Lung (tissue), 11 donors: ENCODE measurements at regions not wholly inside any gene's neighbourhood (a gene's known extent, or its start where the extent isn't known, plus 50 kb on each side); places are given as distances from the start of the nearest gene placed in this dataset.

Experiments used
- ATAC-seq: fragments of 200-7000 bp; cut with Tn5 transposase; one replicate; pipeline ENCODE4 v1.9.1; 2020; ENCODE audit warnings: moderate number of reproducible peaks; ENCODE audit not compliant: insufficient read depth, low FRiP score
- DNase-seq, 3 donors: peaks; one replicate each; pipeline ENCODE4 v3.0.0-alpha.2; 2013 to 2017
- H3K27ac ChIP-seq, 2 donors: one replicate each; pipeline ENCODE4 v1.5.1; 2013; ENCODE audit warnings: mild to moderate bottlenecking in 2 of 2, moderate library complexity in 2 of 2, control low read depth in 1 of 2, inconsistent platforms in 1 of 2, low read depth in 1 of 2, low read length in 1 of 2
- H3K27me3 ChIP-seq, 3 donors: one replicate each; pipeline ENCODE4 v1.5.1; 2013; ENCODE audit warnings: low read length in 2 of 3; ENCODE audit not compliant: control insufficient read depth in 3 of 3, insufficient read depth in 3 of 3
- H3K36me3 ChIP-seq, 4 donors: one replicate each; pipeline ENCODE4 v1.5.1; 2013; ENCODE audit warnings: low read length in 4 of 4, mild to moderate bottlenecking in 1 of 4, moderate library complexity in 1 of 4; ENCODE audit not compliant: control insufficient read depth in 4 of 4, insufficient read depth in 4 of 4
- H3K4me1 ChIP-seq, 5 donors: one replicate each; pipeline ENCODE4 v1.5.1; 2013; ENCODE audit warnings: low read length in 5 of 5, mild to moderate bottlenecking in 2 of 5, moderate library complexity in 1 of 5; ENCODE audit not compliant: control insufficient read depth in 5 of 5, insufficient read depth in 5 of 5
- H3K4me3 ChIP-seq: one replicate; pipeline ENCODE4 v1.5.1; 2013; ENCODE audit warnings: mild to moderate bottlenecking, control low read depth, moderate library complexity
- H3K9ac ChIP-seq, 2 donors: one replicate each; pipeline ENCODE4 v1.5.1; 2013; ENCODE audit warnings: low read length in 2 of 2, control low read depth in 1 of 2; ENCODE audit not compliant: insufficient read depth in 1 of 2
- H3K9me3 ChIP-seq, 4 donors: one replicate each; pipeline ENCODE4 v1.5.1; 2013; ENCODE audit warnings: low read length in 3 of 4, mild to moderate bottlenecking in 1 of 4, moderate library complexity in 1 of 4; ENCODE audit not compliant: control insufficient read depth in 4 of 4, insufficient read depth in 3 of 4
- WGBS, 2 donors: extraction: QIAGEN DNeasy Blood & Tissue Kit; methylation state at CpG; one replicate each; pipeline ENCODE4 v1.1.7; 2013; 5-methylcytosine and 5-hydroxymethylcytosine counted together
- TF ChIP-seq, protein P1 (sequence below): IDR thresholded peaks from 2 replicates; pipeline ENCODE4 v1.5.1; 2012; ENCODE audit warnings: mild to moderate bottlenecking; ENCODE audit errors: control extremely low read depth, extremely low read depth
- donor health status: control.
- donor health status: control.
- donor health status: Bipolar disorder and iron deficiency.
- donor health status: healthy.
- donor health status: DM: yes; HTN: yes; CAD: no.

DNA sequence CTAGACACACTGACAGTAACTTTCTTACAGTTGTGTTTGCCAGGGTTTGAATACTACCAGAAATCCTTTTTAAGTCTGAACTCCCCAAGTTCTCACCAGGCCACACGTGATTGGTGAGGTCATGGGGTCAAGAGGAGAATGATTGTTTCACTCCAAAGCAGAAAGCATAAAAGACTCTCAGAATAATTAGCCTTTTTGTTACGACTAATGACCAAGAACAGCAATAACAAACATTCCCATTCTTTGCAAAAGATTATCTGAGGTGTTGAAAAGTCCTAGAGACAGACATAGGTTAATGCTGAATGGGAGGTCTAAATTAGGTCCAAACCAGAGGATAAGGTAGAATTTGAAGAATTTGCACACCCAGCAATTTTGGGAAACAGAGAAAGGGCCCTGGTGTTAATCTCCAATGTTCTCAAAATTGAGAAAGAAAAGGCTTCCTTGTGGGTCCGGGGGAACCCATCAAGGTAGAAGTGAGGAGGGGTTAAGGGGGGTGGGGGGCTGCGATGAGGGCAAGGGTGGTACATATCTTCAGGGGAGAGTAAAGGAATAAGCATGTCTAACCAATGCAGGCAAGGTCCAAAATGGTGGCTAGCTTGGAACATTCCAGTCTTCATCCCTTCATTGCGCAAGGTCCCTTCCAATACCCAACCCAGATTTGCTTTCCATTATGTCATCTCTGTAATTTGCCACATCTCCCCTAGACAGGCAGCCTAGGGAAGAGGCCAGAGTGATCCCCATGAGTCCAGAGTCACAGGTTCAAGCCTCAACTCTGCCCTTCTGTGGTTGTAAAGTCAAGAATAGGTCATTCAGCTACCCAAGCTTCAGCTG, 74.6 kb upstream of the NFIA start:
- Histone ChIP-seq H3K9ac (no peak overlapping the region), H3K36me3 (no peaks in the 10 kb centered on the region), H3K27me3 (no peaks in the 10 kb centered on the region), H3K9me3 (no peaks in the 10 kb centered on the region), H3K27ac (no peak overlapping the region), H3K4me1 (peaks cover 0 to 25% (median 8%) of the 10 kb centered on the region in 5 donors), H3K4me3 (no peak overlapping the region)
- 91 to 92% methylated on average over 5 of the region's 5 CpGs for WGBS, 2 donors
- TF ChIP-seq, protein P1, sequence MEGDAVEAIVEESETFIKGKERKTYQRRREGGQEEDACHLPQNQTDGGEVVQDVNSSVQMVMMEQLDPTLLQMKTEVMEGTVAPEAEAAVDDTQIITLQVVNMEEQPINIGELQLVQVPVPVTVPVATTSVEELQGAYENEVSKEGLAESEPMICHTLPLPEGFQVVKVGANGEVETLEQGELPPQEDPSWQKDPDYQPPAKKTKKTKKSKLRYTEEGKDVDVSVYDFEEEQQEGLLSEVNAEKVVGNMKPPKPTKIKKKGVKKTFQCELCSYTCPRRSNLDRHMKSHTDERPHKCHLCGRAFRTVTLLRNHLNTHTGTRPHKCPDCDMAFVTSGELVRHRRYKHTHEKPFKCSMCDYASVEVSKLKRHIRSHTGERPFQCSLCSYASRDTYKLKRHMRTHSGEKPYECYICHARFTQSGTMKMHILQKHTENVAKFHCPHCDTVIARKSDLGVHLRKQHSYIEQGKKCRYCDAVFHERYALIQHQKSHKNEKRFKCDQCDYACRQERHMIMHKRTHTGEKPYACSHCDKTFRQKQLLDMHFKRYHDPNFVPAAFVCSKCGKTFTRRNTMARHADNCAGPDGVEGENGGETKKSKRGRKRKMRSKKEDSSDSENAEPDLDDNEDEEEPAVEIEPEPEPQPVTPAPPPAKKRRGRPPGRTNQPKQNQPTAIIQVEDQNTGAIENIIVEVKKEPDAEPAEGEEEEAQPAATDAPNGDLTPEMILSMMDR: no peak
- no peak for ATAC-seq
- no peak for DNase-seq

DNA sequence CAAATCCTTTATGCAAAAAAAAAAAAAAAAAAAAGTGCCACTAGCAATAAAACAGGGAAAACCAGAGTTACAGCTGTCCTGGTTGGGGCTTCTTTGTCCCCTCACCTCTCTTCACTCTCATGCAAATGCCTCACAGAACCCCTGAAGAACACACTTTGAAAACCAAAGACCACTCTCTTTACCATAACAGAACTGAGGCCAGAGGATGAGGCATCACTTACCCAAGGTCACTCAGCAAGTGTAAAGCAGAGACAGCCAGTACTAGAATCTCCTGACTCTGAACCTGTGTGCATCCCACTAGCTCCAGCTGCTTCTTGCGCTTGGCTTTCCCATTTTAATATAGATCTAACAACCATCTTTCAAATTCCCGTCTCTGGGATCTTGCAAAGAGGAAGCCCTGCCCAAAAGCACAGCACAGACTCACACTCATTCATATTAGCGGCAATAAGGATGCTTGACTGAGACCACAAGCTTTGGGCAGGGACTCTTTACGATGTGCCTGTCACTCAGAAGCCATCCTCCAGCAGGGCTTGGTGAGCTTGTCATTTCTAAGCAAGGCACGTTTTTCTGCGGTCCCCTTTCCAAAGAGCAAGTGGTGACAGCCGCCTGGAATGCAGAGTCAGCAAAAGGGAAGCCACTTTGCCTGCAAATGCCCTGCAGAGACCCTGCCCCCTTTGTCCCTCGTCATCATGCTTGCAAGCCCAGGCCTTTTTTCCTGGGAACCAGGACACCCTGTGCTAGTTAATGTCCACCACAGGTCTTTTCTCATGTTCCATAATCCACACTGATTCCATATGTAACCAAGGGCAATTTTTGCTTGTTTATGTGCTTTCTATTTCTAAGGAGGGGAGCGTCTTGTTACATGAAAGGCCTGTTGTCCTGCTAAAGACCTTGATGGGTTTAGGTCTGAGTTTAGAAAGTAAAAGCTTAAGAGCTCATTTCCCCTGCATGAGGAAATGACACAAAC, 76.5 kb upstream of the NFIA start:
- WGBS, 2 donors: 75 to 80% methylated on average over 9 of the region's 9 CpGs
- TF ChIP-seq, protein P1: no peak
- Histone ChIP-seq H3K4me1 (peaks cover 0 to 25% (median 8%) of the 10 kb centered on the region in 5 donors), H3K9me3 (no peaks in the 10 kb centered on the region), H3K36me3 (no peaks in the 10 kb centered on the region), H3K27me3 (no peaks in the 10 kb centered on the region), H3K4me3 (no peak overlapping the region), H3K27ac (no peak overlapping the region), H3K9ac (no peak overlapping the region)
- DNase-seq (peak; percentile 56 to 66 (median 61)), ATAC-seq (no peak)

DNA sequence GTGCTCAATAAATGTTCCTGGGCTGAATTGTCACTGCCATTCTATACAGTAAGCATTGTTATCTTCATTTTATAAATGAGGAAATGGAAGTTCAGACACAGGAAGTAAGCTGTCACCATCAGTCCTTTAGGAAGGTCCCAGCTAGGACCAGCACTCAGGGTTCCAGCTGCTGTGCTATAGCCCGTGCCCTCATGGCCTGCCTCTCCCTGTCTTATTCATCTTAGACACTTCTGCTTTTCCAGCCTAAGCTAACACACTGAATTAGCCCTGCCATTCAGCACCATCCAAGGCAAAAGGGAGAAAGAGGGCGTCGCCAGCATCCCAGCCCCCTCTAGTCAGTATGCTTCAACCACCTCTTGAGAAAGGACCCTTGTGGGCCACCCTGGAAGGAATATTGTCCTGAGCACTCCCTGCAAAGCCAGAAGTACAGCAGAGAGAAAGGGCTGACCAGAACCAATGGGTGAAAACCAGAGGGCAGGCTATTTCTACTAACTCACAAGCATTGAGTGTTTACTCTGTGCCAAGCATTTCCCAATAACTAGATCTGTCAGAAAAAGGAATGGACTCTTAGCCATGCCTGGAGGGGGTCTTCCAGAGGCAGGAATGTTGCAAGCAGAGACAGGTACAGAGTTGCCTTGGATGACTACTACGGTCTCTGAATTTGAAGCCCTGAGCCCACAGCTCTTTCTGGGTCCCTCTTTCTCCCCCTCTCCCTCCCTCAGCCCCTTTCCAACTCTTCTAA, 77.9 kb upstream of the NFIA start:
- DNase-seq (peak; percentile 39 to 80 (median 68)), ATAC-seq (peak; percentile 63)
- WGBS, 2 donors: 43 to 64% methylated on average over 4 of the region's 4 CpGs
- TF ChIP-seq, protein P1: no peak
- H3K27ac ChIP-seq: no peak overlapping the region
- H3K4me1 ChIP-seq: peaks cover 0 to 25% (median 8%) of the 10 kb centered on the region in 5 donors
- H3K9me3 ChIP-seq: no peaks in the 10 kb centered on the region
- H3K9ac ChIP-seq: no peak overlapping the region
- H3K36me3 ChIP-seq: no peaks in the 10 kb centered on the region
- H3K4me3 ChIP-seq: no peak overlapping the region
- H3K27me3 ChIP-seq: no peaks in the 10 kb centered on the region
